ENCODE measurements at regions not wholly inside any gene's neighbourhood (a gene's known extent, or its start where the extent isn't known, plus 50 kb on each side); places are given as distances from the start of the nearest gene placed in this dataset.

DNA sequence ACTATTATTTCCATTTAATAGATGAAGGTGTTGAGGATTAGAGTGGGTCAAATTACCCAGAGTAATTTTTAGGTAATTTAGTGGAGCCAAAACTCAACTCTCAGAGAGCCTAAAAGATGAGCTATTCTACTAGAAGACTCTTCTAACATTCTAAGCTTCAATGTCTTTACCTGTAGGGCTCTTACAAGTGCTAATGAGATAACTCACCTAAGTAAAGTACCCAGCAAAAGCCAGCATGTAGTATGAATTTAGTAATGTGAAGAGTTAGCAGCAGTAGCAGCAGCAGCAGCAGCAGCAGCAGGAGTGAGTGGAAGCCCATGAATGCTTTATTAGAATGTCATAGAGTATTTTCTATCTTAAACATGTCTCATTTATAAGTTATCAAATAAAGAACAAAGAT is 1239.2 kb downstream of the FAM181B start:
- TF ChIP-seq, protein P1, sequence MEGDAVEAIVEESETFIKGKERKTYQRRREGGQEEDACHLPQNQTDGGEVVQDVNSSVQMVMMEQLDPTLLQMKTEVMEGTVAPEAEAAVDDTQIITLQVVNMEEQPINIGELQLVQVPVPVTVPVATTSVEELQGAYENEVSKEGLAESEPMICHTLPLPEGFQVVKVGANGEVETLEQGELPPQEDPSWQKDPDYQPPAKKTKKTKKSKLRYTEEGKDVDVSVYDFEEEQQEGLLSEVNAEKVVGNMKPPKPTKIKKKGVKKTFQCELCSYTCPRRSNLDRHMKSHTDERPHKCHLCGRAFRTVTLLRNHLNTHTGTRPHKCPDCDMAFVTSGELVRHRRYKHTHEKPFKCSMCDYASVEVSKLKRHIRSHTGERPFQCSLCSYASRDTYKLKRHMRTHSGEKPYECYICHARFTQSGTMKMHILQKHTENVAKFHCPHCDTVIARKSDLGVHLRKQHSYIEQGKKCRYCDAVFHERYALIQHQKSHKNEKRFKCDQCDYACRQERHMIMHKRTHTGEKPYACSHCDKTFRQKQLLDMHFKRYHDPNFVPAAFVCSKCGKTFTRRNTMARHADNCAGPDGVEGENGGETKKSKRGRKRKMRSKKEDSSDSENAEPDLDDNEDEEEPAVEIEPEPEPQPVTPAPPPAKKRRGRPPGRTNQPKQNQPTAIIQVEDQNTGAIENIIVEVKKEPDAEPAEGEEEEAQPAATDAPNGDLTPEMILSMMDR (IDR thresholded peaks at IDR 0.05): no peak
- TF ChIP-seq POLR2A (IDR thresholded peaks at IDR 0.05) (no peak), POLR2AphosphoS5 (IDR thresholded peaks at IDR 0.05) (no peak), EP300 (IDR thresholded peaks at IDR 0.05) (no peak)
